ENCODE measurements at regions not wholly inside any gene's neighbourhood (a gene's known extent, or its start where the extent isn't known, plus 50 kb on each side); places are given as distances from the start of the nearest gene placed in this dataset.

GRCh38 chr14:101005447-101005846 lies 101.9 kb upstream of the RTL1 start:
- Histone ChIP-seq H3K4me3 (no peak overlapping the region), H3K36me3 (no peaks in the 10 kb centered on the region), H3K27me3 (peaks cover 0 to 17% of the 10 kb centered on the region in 2 donors), H3K27ac (no peak overlapping the region), H3K9me3 (no peaks in the 10 kb centered on the region), H3K4me1 (peaks cover 0 to 22% of the 10 kb centered on the region in 2 donors)
- intact Hi-C loops (cut with DNase I) = no loop called here
- peak in 1 of 4 donors; percentile 56 for DNase-seq
- peak; percentile 56 for ATAC-seq
- TF ChIP-seq CTCF (IDR thresholded peaks at IDR 0.05) = no peak

GRCh38 chr14:101006008-101006407 lies 102.5 kb upstream of the RTL1 start:
- Histone ChIP-seq H3K4me3 (no peak overlapping the region), H3K27ac (no peak overlapping the region), H3K9me3 (no peaks in the 10 kb centered on the region), H3K4me1 (peaks cover 0 to 22% of the 10 kb centered on the region in 2 donors), H3K36me3 (no peaks in the 10 kb centered on the region), H3K27me3 (peaks cover 0 to 17% of the 10 kb centered on the region in 2 donors)
- intact Hi-C loops (cut with DNase I) = no loop called here
- ATAC-seq (no peak), DNase-seq (peak in 1 of 4 donors; percentile 15)
- TF ChIP-seq CTCF (IDR thresholded peaks at IDR 0.05) = no peak

- peak in 1 of 4 donors; percentile 16 for DNase-seq
- no peak for ATAC-seq
- no peak for TF ChIP-seq CTCF (IDR thresholded peaks at IDR 0.05)
These were observed 103.6 kb upstream of the RTL1 start for GRCh38 chr14:101007004-101007614.

GRCh38 chr14:101007765-101008164 lies 104.2 kb upstream of the RTL1 start:
- Histone ChIP-seq H3K27ac (no peak overlapping the region), H3K27me3 (peaks cover 0 to 15% of the 10 kb centered on the region in 2 donors), H3K9me3 (peaks cover 0 to 8% of the 10 kb centered on the region in 2 donors), H3K36me3 (no peaks in the 10 kb centered on the region), H3K4me1 (peaks cover 0 to 22% of the 10 kb centered on the region in 2 donors), H3K4me3 (no peak overlapping the region)
- TF ChIP-seq CTCF (IDR thresholded peaks at IDR 0.05) = no peak
- ATAC-seq = no peak
- DNase-seq = no peak
- intact Hi-C loops (cut with DNase I) = no loop called here

More at GRCh38 chr14:101007004-101007614, 103.6 kb upstream of the RTL1 start:
- Histone ChIP-seq H3K27ac (no peak overlapping the region), H3K4me3 (no peak overlapping the region), H3K4me1 (peaks cover 0 to 22% of the 10 kb centered on the region in 2 donors), H3K36me3 (no peaks in the 10 kb centered on the region), H3K9me3 (peaks cover 0 to 1% of the 10 kb centered on the region in 2 donors), H3K27me3 (peaks cover 0 to 17% of the 10 kb centered on the region in 2 donors)
- intact Hi-C loops (cut with DNase I) = no loop called here

GRCh38 chr14:101008196-101008595 lies 104.7 kb upstream of the RTL1 start:
- no peak overlapping the region for H3K4me3 ChIP-seq
- intact Hi-C loops (cut with DNase I) = no loop called here
- peaks cover 0 to 12% of the 10 kb centered on the region in 2 donors for H3K27me3 ChIP-seq
- H3K36me3 ChIP-seq = no peaks in the 10 kb centered on the region
- no peak overlapping the region for H3K27ac ChIP-seq
- peak in 1 of 4 donors; percentile 26 for DNase-seq
- H3K9me3 ChIP-seq = peaks cover 0 to 9% of the 10 kb centered on the region in 2 donors
- no peak for TF ChIP-seq CTCF (IDR thresholded peaks at IDR 0.05)
- no peak for ATAC-seq
- H3K4me1 ChIP-seq = peaks cover 0 to 22% of the 10 kb centered on the region in 2 donors

Measured in left lung (tissue), 4 donors.